A549 (cell line): ENCODE measurements at regions not wholly inside any gene's neighbourhood (a gene's known extent, or its start where the extent isn't known, plus 50 kb on each side); places are given as distances from the start of the nearest gene placed in this dataset.

Experiments used
- ATAC-seq, 2 experiments: fragments of 200-7000 bp in 1 of 2; fragments of >200 bp in 1 of 2; cut with Nextera tagmentation in 1 of 2; cut with Tn5 transposase in 1 of 2; 3 replicates each; pipeline versions ENCODE4 v1.8.0 to v1.9.1; 2018 to 2020; ENCODE audit warnings: mild to moderate bottlenecking in 1 of 2, moderate library complexity in 1 of 2
- CTCF ChIA-PET: fragments of 300-600 bp; sonication (Branson Sonifier 250); formaldehyde crosslinking; extraction: SDS; loops from one replicate; lab custom pipeline; 2021; ENCODE audit warnings: antibody characterized with exemption, inconsistent platforms; lab: Yijun Ruan, JAX
- POLR2A ChIA-PET: fragments of 350-600 bp; formaldehyde crosslinking; extraction: SDS; loops from one replicate; lab custom pipeline; 2021; ENCODE audit warnings: antibody characterized with exemption, inconsistent platforms; lab: Yijun Ruan, JAX
- DNase-seq, 2 experiments: peaks; one replicate each; pipeline versions ENCODE4 v3.0.0 to v3.0.0-alpha.2; 2011 to 2016; ENCODE audit warnings: low read depth in 1 of 2, low spot score in 1 of 2
- FAIRE-seq: peaks from 2 replicates; lab custom pipeline; 2011; peaks lifted over from hg19 to GRCh38; lab: Jason Lieb, UNC
- H3K27ac ChIP-seq, 2 experiments: fragments of >200 bp; sonication (Bioruptor Twin); formaldehyde crosslinking; 3 replicates each; pipeline ENCODE4 v1.5.1; 2016 to 2017
- H3K4me1 ChIP-seq: fragments of >200 bp; sonication (Bioruptor Twin); formaldehyde crosslinking; 3 replicates; pipeline ENCODE4 v1.6.1; 2016
- H3K4me2 ChIP-seq: fragments of >200 bp; sonication (Bioruptor Twin); formaldehyde crosslinking; 3 replicates; pipeline ENCODE4 v1.6.1; 2016
- H3K4me3 ChIP-seq: fragments of >200 bp; sonication (Bioruptor Twin); formaldehyde crosslinking; 3 replicates; pipeline ENCODE4 v1.5.1; 2016
- H3K9me3 ChIP-seq: fragments of >200 bp; sonication (Bioruptor Twin); formaldehyde crosslinking; 3 replicates; pipeline ENCODE4 v1.6.1; 2016
- ATOH8 ChIP-seq: fragments of 250-450 bp; sonication (Bioruptor Pico); IDR thresholded peaks from 2 replicates; pipeline ENCODE4 v1.5.0; 2020; ENCODE audit warnings: low read depth, mild to moderate bottlenecking, moderate library complexity
- CBX2 ChIP-seq: fragments of 200-600 bp; sonication (generic); IDR thresholded peaks from 2 replicates; pipeline ENCODE4 v1.6.1; 2016; ENCODE audit warnings: low read depth, mild to moderate bottlenecking, borderline replicate concordance
- CBX8 ChIP-seq: fragments of 200-600 bp; sonication (generic); IDR thresholded peaks from 2 replicates; pipeline ENCODE4 v1.6.1; 2016
- CHD2 ChIP-seq: fragments of 150-350 bp; IDR thresholded peaks from 2 replicates; pipeline ENCODE4 v1.6.1; 2014; ENCODE audit warnings: low read length; ENCODE audit not compliant: partially characterized antibody
- CTCF ChIP-seq: fragments of >200 bp; sonication (Bioruptor Twin); formaldehyde crosslinking; IDR thresholded peaks from 3 replicates; pipeline ENCODE4 v1.5.1; 2016
- EHF ChIP-seq: fragments of 250-450 bp; sonication (Bioruptor Pico); IDR thresholded peaks from 2 replicates; pipeline ENCODE4 v1.5.0; 2020; ENCODE audit warnings: mild to moderate bottlenecking
- ESRRA ChIP-seq: fragments of 150-350 bp; IDR thresholded peaks from 2 replicates; pipeline ENCODE4 v1.6.1; 2014; ENCODE audit warnings: mild to moderate bottlenecking, low read length, borderline replicate concordance
- HES2 ChIP-seq: fragments of >200 bp; sonication (Bioruptor Twin); formaldehyde crosslinking; IDR thresholded peaks from 2 replicates; pipeline ENCODE4 v1.6.1; 2016
- HEYL ChIP-seq: fragments of 250-450 bp; sonication (Bioruptor Pico); IDR thresholded peaks from 2 replicates; pipeline ENCODE4 v1.8.0; 2021; ENCODE audit warnings: mild to moderate bottlenecking, moderate library complexity
- HMGXB4 ChIP-seq: fragments of 250-450 bp; sonication (Bioruptor Pico); IDR thresholded peaks from 2 replicates; pipeline ENCODE4 v1.5.0; 2021; ENCODE audit warnings: mild to moderate bottlenecking, moderate library complexity, borderline replicate concordance
- JUN ChIP-seq, 2 experiments: fragments of >200 bp; sonication (Bioruptor Twin); formaldehyde crosslinking; IDR thresholded peaks; 2 replicates in 1 of 2; 3 replicates in 1 of 2; pipeline ENCODE4 v1.6.1; 2016 to 2017
- JUNB ChIP-seq: fragments of >200 bp; sonication (Bioruptor Twin); formaldehyde crosslinking; IDR thresholded peaks from 2 replicates; pipeline ENCODE4 v1.6.1; 2016
- KDM5A ChIP-seq: fragments of 200-600 bp; sonication (generic); IDR thresholded peaks from 2 replicates; pipeline ENCODE4 v1.6.1; 2016; ENCODE audit warnings: antibody characterized with exemption, mild to moderate bottlenecking
- NFE2L2 ChIP-seq: fragments of 150-350 bp; conservative IDR thresholded peaks from 2 replicates; pipeline ENCODE4 v1.6.1; 2014; ENCODE audit warnings: low read length
- NPAS2 ChIP-seq: fragments of 250-450 bp; sonication (Bioruptor Pico); IDR thresholded peaks from 2 replicates; pipeline ENCODE4 v1.8.0; 2022; ENCODE audit warnings: mild to moderate bottlenecking, moderate library complexity, borderline replicate concordance
- PHF8 ChIP-seq: fragments of 200-600 bp; sonication (generic); IDR thresholded peaks from 2 replicates; pipeline ENCODE4 v1.6.1; 2016; ENCODE audit warnings: low read depth, mild to moderate bottlenecking, antibody characterized with exemption, moderate library complexity, borderline replicate concordance
- POLR2A ChIP-seq: IDR thresholded peaks from 2 replicates; pipeline ENCODE4 v1.6.1; 2012; ENCODE audit warnings: mild to moderate bottlenecking, low read length
- POLR2AphosphoS2 ChIP-seq: conservative IDR thresholded peaks from 2 replicates; pipeline ENCODE4 v1.6.1; 2012; ENCODE audit warnings: low read length, improper control_type of control experiment, inconsistent platforms
- RARB ChIP-seq: fragments of 250-450 bp; sonication (Bioruptor Pico); IDR thresholded peaks from 2 replicates; pipeline ENCODE4 v1.8.0; 2021; ENCODE audit warnings: mild to moderate bottlenecking, moderate library complexity
- REST ChIP-seq: fragments of 200-600 bp; sonication (generic); IDR thresholded peaks from 2 replicates; pipeline ENCODE4 v1.6.1; 2016; ENCODE audit warnings: antibody characterized with exemption, mild to moderate bottlenecking, moderate library complexity
- RFX5 ChIP-seq: fragments of 450-650 bp; IDR thresholded peaks from 2 replicates; pipeline ENCODE4 v1.7.1; 2014; ENCODE audit warnings: antibody characterized with exemption, mild to moderate bottlenecking, moderate library complexity
- ZC3H11A ChIP-seq: fragments of 450-650 bp; IDR thresholded peaks from 2 replicates; pipeline ENCODE4 v1.6.1; 2014; ENCODE audit warnings: antibody characterized with exemption, mild to moderate bottlenecking
- ZFP36 ChIP-seq: fragments of 450-650 bp; IDR thresholded peaks from 2 replicates; pipeline ENCODE4 v1.6.1; 2014; ENCODE audit warnings: borderline replicate concordance; ENCODE audit not compliant: partially characterized antibody
- ZSCAN20 ChIP-seq: fragments of 250-450 bp; sonication (Bioruptor Pico); IDR thresholded peaks from 2 replicates; pipeline ENCODE4 v1.8.0; 2022; ENCODE audit warnings: mild to moderate bottlenecking, moderate library complexity
- WGBS: methylation state at CpG from one replicate; pipeline ENCODE4 v1.1.6; 2017; ENCODE audit errors: missing lambda C conversion rate; 5-methylcytosine and 5-hydroxymethylcytosine counted together

- no peak overlapping the region for H3K27ac ChIP-seq
- no peaks in the 10 kb centered on the region for H3K9me3 ChIP-seq
- ATAC-seq (no peak), FAIRE-seq (no peak), DNase-seq (no peak)
- POLR2A ChIA-PET, result no interaction called here
- H3K4me2 ChIP-seq, result no peak overlapping the region
- TF ChIP-seq HEYL (CRISPR knock-in tag) (no peak), JUNB (no peak), ATOH8 (no peak), REST (no peak), CHD2 (no peak), JUN (IDR thresholded peaks at IDR 0.05) (no peak), ZSCAN20 (CRISPR knock-in tag) (no peak), CTCF (no peak), NPAS2 (CRISPR knock-in tag) (no peak), ZC3H11A (no peak), POLR2A (no peak), NFE2L2 (no peak), RARB (CRISPR knock-in tag) (no peak)
- no peaks in the 10 kb centered on the region for H3K4me1 ChIP-seq
- CTCF ChIA-PET, result no interaction called here
- WGBS, result 41% methylated on average over 3 of the region's 3 CpGs
- H3K4me3 ChIP-seq, result no peak overlapping the region
These were observed 1019.3 kb downstream of the NSUN3 start for GRCh38 chr3:95082191-95082590.

- POLR2A ChIA-PET, result no interaction called here
- DNase-seq, result no peak
- Histone ChIP-seq H3K27ac (no peak overlapping the region), H3K4me1 (no peaks in the 10 kb centered on the region), H3K9me3 (no peaks in the 10 kb centered on the region), H3K4me2 (no peak overlapping the region), H3K4me3 (no peak overlapping the region)
- CTCF ChIA-PET, result no interaction called here
- ATAC-seq, result no peak
- TF ChIP-seq POLR2AphosphoS2, result no peak
- no peak for TF ChIP-seq EHF (CRISPR knock-in tag)
- no peak for TF ChIP-seq NFE2L2
- no peak for TF ChIP-seq HES2
- no peak for FAIRE-seq
These were observed 1021.9 kb downstream of the NSUN3 start for GRCh38 chr3:95084738-95085137.

- ATAC-seq, result no peak
These were observed 1025.6 kb downstream of the NSUN3 start for GRCh38 chr3:95088464-95088863.

More at GRCh38 chr3:95088464-95088863, 1025.6 kb downstream of the NSUN3 start:
- H3K4me3 ChIP-seq, result no peak overlapping the region
- POLR2A ChIA-PET, result no interaction called here
- TF ChIP-seq CBX8, result no peak
- TF ChIP-seq RFX5, result no peak
- no peak for TF ChIP-seq ZFP36
- TF ChIP-seq ESRRA, result no peak
- no peak for TF ChIP-seq KDM5A
- no peak for TF ChIP-seq PHF8
- no peak for TF ChIP-seq CBX2
- TF ChIP-seq POLR2AphosphoS2, result no peak
- no peak for TF ChIP-seq HMGXB4
- TF ChIP-seq, all 56 proteins: peak for 0
- CTCF ChIA-PET, result no interaction called here
- no peak for FAIRE-seq
- 58% methylated on average over 5 of the region's 5 CpGs for WGBS
- no peaks in the 10 kb centered on the region for H3K9me3 ChIP-seq
- H3K4me1 ChIP-seq, result no peaks in the 10 kb centered on the region
- DNase-seq, result no peak
- no peak overlapping the region for H3K27ac ChIP-seq
- H3K4me2 ChIP-seq, result no peak overlapping the region
